ENCODE measurements at regions not wholly inside any gene's neighbourhood (a gene's known extent, or its start where the extent isn't known, plus 50 kb on each side); places are given as distances from the start of the nearest gene placed in this dataset.

DNA sequence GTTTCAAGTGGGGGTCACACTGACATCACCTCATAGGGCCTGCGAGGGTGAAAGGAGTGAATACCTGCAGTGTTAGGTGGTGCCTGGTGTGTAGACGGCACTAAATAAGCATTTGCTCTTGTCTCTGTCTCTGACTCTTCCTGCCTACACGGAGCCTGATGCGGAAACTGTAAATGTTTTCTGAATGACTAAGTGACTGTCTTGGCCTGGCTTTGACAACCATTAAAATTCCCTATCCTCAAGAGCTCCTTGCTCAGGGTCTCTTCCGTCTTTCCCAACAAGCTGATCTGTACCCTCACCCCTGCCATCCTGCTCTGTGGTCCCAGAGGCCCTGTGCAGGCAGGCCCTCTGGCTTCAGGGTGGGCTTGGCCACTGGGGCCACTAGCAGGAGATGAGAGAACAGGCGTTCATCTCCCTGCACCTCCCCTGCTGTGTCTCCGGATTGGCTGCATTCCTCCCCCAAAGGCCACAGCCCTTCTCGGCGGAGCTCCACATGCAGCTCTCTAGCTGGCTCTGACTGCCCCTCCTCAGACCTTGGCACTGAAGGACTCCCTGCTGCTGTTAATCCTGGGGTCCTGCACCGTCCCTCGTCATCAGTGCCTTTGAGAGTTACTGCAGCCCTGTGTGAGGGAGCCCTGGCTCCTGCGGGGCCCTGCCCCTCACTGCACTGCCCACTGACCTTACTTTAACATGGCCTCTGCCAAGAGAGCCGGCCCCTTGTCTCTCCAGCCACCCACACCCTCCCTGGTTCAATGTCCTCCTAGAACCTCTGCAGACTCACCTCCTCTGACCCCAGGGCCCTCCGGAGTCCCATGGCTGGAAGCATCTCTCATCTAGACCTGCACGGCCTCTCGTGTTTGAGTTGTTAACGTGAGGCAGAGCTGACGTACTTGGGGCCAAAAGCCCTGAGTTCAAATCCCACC is 211.1 kb downstream of the MATN1 start:
- no peak for DNase-seq

DNA sequence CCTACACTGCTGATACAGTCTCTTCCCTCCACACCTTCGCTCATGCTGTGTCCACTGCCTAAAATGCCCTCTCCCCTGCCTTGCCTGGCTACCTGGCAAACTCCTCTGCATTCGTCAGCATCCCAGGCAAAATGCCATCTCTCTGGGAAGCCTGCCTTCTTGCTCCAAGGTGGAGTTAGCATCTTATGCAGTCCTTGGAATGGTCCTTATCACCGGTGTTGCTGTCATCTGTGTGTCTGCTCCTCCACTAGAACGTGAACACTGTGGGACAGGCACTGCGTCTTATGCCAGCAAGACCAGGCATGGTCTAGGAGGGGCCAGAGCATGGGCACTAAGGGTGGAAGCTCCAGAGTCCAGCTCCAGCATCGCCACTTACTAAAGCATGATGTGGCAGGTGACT is 211.8 kb downstream of the MATN1 start:
- no peak for DNase-seq

DNA sequence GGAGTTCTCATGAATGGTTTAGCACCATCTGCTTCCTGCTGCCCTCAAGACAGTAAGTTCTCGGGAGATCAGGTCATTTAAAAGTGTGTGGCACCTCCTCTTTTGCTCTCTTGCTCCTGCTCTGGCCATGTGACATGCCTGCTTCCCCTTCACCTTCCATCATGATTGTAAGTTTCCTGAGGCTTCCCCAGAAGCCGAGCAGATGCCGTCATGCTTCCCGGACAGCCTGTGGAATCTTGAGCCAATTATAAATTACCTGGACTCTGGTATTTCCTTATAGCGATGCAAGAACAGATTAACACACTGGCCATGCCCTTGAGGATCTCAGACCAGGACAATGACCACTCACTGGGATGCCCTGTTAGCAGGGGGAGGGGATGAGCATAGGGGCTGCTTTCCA is 212.3 kb downstream of the MATN1 start:
- DNase-seq = no peak

DNA sequence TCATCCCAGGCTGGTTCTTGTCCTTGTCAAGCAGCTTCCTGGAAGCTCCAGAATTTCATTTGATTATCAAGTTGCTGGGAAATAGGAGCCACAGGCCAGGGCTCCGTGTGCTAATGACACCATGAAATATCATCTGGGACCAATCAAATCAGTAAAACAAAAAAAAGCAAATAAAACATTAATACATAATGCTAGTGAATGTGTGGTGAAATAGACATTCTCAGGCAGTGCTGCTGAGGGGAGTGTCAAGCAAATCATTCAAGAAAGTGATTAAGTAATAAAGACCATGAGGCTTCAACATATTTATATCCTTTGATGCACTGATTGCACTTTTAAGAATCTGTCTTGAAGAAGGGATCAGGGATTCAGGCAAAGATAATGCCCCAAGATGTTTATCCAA is 213.7 kb downstream of the MATN1 start:
- no peak for DNase-seq

DNA sequence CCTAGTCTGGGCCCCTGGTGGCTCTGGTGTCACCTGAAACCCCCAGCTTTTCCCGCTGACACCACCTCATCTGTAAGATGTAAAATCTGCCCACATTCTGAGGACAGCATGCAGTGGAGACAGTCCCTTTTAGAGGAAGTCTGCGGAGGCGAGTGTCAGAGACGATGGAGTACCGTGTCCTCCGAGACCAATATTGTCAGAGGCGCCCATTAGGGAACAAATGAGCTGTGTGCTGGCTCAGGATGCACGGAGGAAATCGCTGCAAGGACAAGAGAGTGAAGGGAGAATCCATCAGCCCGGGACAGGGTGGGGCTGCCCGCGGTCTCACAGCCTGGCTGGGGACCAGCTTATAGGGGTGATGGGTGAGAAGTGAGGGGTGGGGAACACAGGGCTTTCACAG is 214.8 kb downstream of the MATN1 start:
- no peak for DNase-seq

DNA sequence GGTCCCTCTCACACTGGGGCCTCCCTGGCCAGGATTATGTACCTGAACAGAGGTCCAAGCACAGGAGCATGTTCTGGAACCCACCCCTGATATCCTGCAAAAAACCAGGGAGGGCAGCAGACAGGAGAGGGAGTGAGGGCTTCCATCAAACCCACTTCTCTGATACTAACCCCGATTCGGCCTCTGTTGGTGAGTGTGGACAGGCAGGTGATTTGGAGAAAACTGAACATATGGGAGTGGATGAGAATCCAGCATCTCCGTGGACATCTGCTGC is 215.3 kb downstream of the MATN1 start:
- no peak for DNase-seq

DNA sequence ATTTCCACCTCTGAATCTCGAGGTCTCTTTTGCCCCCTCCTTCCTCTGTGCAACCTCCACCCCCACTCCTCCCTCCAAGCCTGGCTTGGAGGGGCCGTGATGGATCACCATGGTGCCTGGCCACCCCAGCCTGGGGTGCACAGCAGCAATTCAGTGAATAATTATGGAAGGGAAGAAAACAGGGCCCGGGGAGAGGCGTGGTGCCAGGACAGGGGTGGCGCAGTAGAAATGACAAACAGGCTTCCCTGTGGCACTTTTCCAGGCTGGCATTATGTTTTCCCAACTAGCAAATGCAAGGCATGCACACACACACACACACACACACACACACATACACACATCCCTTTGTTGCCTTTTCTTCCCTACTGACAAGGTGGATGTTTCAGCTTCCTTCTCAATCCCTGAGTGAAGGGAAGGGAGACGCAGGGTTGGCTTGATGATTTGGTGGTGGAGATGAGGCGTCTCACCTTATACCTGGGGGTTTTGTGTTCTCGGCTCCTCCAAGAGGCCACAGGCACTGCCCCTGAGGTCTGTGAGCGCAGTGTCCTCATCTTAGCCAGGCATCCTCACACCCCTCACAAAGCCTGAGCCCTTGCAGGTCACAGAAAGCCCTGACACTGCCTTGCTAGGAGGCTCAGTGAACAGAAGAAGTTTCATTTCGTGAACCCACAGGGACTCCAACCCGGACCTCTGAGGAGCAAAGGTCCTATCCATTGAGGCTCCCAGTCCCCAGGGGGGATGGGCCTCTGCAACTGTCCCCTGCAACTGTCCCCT is 215.8 kb downstream of the MATN1 start:
- no peak for DNase-seq

DNA sequence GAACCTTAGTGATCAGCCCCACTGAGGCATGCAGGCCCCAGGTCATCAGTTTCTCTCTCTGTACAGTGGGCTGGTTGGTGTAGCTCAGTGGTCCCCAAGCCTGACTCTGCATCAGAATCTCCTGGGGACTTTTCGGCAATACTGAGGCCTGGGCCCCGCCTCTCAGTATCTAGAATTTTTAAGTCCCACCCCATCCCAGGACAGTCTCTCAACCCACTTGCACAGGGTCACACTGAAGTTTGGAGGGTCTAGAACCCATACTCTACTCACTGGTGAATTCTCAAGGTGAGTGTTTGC is 216.4 kb downstream of the MATN1 start:
- DNase-seq = no peak

DNA sequence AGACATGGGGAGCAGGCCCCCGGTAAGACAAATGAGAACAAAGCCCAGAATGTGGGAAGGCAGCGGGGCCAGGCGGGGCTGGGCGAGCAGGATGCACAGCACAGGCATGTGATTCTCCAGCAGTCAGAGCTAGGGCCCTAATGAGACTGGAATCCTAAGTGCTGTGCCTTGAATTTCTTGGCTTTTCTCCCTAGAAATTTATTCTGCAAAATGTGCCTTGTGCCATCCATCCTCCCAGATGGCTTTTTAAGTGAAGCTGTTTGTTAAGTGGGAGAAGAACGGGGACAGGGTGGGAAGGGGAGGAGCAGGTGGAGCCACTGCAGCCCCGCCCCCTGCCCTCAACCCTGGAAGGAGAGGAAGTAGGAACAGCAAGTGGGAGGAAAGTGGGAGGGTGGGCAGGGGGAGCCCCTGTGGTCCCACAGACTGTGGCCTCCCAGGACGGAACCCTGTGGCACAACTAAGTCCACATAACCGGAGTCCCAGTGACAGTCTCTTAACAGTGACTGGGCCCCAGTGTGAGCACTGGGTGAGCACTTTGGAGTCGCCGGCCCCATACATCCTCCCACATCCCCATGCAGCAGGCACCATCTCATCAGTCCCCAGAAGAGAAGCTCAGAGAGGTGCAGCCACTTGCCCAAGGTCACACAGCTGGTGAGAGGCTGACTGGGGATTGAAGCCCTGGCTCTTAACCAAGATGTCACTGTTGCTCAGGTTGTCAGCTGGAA is 216.9 kb downstream of the MATN1 start:
- no peak for DNase-seq

DNA sequence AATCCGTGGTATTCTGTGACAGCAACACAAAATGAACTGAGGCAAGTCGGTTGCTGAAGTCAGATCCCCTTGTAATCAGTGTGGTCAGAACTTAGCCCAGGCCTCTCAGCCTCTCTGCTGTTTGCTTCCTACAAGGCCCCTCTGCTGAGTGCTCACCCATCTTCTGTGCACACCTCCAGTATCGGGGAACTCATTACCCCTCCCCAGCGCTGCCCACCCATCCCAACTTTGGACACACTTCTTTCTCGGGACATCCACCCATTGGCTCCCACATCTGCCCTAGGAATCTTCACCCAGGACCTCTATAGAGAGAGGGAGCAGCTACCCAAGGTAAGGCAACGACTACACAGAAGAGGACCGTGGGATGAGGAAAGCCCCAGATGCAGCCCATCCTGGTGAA is 217.5 kb downstream of the MATN1 start:
- DNase-seq = no peak

DNA sequence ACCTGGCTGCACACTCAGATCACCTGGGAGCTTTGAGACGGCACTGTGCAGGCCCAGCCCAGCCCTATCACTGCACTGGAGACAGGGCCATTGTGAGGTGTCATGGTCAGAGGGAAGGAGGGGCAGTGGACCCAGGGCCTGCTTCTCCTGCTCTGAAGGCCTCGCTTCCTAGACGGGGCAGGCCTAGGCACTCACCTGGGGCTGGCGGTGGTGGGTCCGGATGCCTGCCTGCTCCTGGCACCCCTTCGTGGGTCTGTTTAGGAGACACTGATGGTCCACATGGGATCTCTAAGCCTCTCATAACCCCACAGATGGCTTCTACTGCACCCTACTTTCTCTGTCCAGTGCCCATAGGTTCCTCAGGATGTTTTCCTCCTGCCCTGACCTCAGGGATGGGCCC is 230.9 kb downstream of the MATN1 start:
- DNase-seq = no peak

DNA sequence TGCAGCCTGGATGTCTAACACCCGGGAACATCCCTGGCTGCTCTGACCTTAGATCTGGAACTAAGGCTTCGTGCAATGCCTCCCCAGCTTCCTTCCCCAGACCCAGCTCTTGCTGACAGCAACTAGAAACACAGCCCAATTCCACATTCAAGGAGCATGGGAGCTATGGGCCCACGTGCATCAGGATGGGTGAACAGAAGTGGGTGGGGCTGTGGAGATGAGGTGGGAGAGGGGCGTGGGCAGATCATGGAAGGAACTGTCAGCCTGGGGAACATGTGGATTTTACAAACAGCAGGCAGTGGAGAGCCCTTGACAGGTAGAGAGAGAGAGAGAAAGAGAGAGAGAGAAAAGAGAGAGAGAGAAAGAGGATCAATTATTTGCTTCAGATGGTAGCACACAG is 231.6 kb downstream of the MATN1 start:
- DNase-seq = no peak

DNA sequence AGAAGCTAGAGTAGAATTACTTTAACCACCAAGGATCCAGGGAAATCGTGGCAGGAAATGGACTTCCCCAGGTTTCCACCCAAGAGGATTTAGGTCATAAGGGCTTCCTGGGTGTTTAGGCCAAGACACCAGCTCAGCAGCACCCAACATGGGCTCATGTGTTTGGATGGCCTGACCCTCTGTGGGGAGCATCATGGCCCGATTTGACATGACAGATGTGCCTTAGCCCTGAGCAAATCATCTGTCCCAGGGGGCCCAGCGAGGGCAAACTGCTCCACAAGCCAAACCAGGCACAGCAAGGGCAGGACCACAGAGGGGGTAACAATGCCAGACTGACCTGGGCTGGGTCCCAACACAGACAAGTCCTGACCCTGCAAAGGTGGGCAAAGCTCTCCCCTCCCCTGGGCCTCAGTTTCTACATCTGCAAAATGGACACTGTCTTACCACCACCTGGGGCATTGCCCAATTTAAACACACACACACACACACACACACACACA is 232.8 kb downstream of the MATN1 start:
- DNase-seq = no peak

DNA sequence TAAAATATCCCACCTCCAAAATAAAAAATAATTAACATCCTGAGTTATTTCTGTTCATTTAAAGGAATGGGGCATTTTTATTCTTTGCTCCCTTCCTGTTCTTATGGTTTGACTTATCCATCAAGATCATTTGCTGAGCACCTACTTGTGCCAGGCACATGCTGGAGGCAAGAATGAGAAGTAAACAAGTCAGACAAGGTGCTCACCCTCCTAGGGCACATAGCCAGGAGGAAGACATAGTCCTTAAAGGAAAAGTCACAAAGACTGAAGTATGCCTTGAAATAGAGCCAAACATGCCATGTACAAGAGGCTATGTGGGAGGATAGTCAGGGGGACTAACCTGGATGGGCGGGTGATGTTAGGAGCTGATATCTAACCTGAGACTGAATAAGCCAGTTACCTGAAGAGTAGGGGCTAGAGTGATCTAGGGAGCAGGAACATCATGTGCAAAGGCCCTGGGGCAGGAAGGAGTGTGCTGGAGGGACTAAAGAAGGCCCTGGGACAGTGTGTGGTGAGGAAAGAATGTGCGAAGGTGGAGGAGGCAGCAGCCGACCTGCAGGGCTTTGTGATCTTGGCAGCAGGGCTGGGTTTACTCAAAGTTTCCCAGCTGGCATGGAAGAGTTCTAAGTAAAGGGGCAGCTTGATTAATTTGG is 233.5 kb downstream of the MATN1 start:
- DNase-seq = no peak

DNA sequence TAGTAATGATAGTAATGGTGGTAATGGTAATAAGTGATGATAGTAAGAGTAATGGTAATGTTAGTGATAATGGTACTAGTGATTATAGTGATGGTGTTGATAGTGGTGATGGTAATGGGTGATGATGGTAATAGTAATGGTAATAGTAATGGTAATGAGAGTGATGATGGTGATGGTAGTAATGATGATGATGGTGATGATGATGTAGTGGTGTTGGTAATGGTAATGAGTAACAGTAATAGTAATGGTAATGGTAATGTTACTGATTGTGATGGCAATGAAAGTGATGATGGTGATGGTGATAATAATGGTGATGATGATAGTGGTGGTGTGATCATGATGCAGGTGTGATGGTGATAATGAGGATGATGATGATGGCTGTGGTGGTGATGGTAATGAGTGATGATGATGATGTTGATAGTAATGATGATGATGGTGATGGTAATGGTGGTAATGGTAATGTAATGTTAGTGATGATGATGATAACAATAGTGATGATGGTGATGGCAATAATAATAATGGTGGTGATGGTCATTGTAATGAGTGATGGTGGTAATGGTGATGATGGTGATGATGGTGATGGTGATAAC is 235.0 kb downstream of the MATN1 start:
- no peak for DNase-seq

DNA sequence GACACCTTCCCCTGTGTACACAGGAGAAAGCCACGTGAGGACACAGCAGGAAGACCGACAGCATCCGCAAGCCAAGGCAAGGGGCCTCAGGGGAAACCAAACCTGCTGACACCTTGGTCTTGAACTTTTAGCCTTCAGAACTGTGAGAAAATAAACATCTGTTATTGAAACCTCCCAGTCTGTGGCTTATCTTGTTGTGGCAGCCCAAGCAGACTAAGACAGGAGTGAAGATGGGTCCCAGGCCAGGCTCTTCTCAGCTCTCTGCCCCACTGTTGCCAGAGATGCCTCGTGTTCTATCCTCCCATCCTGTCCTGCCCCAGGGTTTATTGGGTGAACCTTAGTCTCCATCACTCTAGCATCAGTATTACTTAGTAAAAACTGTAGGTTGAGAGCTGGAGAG is 236.3 kb downstream of the MATN1 start:
- no peak for DNase-seq

DNA sequence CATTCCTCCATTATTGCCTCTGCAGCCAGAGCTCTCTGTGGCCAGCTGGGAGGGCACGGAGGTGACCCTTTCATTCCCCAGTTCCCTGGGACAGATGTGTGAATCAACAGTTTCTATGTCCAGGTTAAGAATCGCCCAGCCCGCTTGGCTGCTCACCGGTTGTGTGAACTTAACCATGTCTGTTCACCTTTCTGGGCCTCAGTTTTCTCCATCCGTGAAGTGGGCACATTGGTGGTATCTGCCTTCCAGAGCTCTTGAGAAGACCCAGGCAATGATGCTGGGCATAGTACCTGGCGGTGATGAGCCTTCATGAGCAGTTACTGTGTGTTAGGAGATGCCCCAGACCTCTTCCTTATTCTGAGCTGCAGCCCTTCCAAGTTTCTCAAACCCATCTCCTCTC is 238.3 kb downstream of the MATN1 start:
- no peak for DNase-seq

DNA sequence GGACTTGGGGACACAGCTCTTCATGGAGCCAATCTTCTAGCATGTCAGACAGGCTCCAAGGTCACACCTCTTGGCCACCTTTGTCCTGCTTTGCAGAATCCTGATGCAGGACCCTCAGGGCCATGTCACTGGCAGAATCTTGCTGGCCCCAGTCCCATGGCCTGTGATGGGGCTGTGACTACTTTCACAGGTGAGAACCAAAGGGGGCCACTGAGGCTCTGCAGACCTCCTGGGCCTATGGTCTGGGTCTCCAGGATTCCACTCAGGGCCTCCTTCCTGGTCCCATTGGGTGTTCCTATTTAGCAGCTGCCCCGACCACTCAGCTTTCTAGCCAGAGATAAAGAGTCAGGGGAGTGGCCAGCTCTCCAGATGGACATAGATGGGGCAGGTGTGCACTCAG is 238.7 kb downstream of the MATN1 start:
- DNase-seq = no peak

DNA sequence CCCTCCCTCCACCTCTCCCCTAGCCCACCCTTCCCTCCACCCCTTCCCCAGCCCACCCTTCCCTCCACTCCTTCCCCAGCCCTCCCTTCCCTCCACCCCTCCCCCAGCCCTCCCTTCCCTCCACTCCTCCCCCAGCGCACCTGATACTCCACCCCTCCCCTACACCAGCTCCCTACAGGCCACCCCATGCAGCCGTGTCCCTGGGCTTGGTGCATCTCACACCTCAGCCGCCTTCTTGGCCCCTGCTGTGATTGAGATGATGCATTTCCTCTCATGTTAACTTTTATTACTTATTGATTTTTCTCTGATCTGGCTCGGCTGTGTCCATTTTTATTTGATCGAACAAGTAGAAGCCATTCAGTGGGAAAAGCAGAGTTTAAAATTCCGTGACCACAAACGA is 243.8 kb downstream of the MATN1 start:
- DNase-seq = no peak

DNA sequence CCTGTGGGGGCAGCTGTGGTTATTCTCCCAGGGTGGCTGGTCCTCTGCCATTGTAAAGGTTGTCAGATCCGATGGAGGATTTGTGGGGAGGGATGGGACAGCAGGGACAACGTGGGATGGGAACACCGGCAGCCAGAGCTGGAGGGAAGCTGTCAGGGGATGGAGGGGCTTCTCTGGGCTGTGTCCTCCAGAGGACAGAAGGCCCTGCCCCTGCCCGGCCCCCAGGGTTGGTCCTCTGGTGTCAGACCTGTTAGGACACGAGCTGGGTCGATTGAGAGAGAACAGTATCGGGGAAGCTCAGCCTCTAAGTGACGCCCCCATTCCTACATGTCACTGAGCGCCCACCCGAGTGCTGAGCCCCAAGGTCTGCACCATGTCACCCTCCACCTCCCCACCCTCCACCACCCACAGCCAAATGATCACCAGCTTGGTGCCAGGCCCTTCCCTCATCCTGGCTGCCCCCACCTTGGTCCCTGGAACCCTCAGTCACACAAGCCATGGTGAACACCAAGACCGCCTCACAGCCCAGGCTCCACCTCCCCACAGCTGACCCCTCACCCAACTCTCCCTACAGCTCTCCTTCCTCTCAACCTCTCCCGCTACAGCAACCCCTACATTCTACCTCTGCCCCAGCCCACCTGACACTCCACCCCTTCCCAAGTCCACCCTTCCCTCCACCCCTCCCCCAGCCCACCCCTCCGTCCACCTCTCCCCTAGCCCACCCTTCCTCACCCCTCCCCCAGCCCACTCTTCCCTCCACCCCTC is 244.4 kb downstream of the MATN1 start:
- no peak for DNase-seq

DNA sequence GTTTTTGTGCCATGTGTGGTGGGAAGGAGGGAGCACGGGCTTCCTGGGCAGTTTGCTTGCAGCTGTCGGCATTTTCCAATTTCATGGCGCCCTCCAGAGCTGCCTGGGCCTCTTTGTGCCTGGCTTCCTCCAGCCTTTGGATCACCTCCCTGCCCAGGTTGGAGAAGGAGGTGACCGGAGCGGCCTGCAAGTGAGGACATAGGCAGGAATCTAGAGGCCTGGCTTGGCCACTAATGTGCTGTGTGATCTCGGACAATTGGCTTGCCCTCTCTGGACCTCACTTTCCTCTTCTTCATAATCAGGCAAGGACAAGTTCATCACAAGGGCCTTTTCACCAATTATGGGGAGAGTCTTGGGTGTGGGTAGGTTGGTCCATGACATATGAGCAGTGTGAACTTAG is 245.1 kb downstream of the MATN1 start:
- DNase-seq = no peak

DNA sequence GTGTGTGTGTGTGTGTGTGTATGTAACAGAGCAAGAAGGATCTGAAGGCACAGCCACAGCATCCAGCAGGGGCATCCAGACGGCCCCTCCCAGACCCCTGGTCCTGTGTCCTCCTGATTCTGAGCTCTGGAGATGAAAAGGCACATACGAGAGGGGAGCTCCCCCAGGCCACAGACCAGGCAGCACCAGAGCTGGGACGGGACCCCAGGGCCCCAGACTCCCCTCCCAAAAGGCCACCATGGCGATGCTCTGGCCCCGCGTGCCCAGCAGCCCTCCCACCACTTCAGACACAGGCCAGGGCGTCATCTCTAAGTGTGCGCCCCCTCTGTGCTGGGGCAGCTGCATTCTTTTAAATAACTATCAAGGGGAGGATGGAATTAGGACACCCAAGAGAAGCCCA is 245.8 kb downstream of the MATN1 start:
- DNase-seq = no peak
